Neural cell (in vitro differentiated cells): ENCODE measurements at regions not wholly inside any gene's neighbourhood (a gene's known extent, or its start where the extent isn't known, plus 50 kb on each side); places are given as distances from the start of the nearest gene placed in this dataset.

Experiments used
- CTCF ChIP-seq: fragments of 450-650 bp; IDR thresholded peaks from 2 replicates; pipeline ENCODE4 v1.5.1; 2014; ENCODE audit warnings: antibody characterized with exemption, mild to moderate bottlenecking, moderate library complexity; ENCODE audit not compliant: poor library complexity, severe bottlenecking
- EP300 ChIP-seq: fragments of 450-650 bp; conservative IDR thresholded peaks from 2 replicates; pipeline ENCODE4 v1.6.1; 2014; ENCODE audit warnings: antibody characterized with exemption, mild to moderate bottlenecking, moderate library complexity; ENCODE audit not compliant: poor library complexity, severe bottlenecking
- EZH2 ChIP-seq: fragments of 200-600, 300-800 bp; shearing (Covaris generic), sonication (generic); IDR thresholded peaks from 2 replicates; pipeline ENCODE4 v1.6.1; 2014; ENCODE audit warnings: antibody characterized with exemption, low read length, borderline replicate concordance, mild to moderate bottlenecking; ENCODE audit not compliant: insufficient read depth, poor library complexity, severe bottlenecking
- POLR2AphosphoS5 ChIP-seq: IDR thresholded peaks from 2 replicates; pipeline ENCODE4 v1.6.1; 2012
- SMC3 ChIP-seq: fragments of 450-650 bp; conservative IDR thresholded peaks from 2 replicates; pipeline ENCODE4 v1.6.1; 2014; ENCODE audit warnings: antibody characterized with exemption, mild to moderate bottlenecking, moderate library complexity; ENCODE audit not compliant: poor library complexity
- TAF1 ChIP-seq: IDR thresholded peaks from 2 replicates; pipeline ENCODE4 v1.6.1; 2012; ENCODE audit warnings: low read depth

GRCh38 chr21:16287046-16287445 lies 557.3 kb downstream of the USP25 start:
- TF ChIP-seq EP300 (no peak), CTCF (no peak), EZH2 (no peak), POLR2AphosphoS5 (no peak), TAF1 (no peak), SMC3 (no peak)
